ENCODE measurements at regions not wholly inside any gene's neighbourhood (a gene's known extent, or its start where the extent isn't known, plus 50 kb on each side); places are given as distances from the start of the nearest gene placed in this dataset.

DNA sequence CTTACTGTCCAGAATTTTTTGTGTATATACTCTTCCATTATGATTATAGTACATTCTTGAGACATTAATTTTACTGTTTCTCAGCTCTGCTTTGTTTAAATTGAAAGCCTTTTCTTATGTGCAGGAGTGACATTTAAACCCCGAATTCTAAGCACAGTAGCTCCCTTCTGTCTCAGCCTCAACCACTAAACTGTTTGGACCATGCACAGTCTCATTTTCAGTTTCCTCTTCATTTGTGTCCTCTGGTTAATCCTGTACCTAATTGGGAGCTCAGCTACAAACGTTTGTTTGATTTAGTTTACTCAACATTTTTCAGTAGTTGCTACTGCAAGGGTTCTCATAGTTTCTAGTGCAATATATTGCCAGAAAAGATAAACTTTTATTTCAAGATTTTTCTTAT, 206.3 kb downstream of the SLITRK5 start:
- no peak for TF ChIP-seq EZH2phosphoT487 (IDR thresholded peaks at IDR 0.05; ENCODE audit: borderline replicate concordance, low read length)
- TF ChIP-seq, protein P1, sequence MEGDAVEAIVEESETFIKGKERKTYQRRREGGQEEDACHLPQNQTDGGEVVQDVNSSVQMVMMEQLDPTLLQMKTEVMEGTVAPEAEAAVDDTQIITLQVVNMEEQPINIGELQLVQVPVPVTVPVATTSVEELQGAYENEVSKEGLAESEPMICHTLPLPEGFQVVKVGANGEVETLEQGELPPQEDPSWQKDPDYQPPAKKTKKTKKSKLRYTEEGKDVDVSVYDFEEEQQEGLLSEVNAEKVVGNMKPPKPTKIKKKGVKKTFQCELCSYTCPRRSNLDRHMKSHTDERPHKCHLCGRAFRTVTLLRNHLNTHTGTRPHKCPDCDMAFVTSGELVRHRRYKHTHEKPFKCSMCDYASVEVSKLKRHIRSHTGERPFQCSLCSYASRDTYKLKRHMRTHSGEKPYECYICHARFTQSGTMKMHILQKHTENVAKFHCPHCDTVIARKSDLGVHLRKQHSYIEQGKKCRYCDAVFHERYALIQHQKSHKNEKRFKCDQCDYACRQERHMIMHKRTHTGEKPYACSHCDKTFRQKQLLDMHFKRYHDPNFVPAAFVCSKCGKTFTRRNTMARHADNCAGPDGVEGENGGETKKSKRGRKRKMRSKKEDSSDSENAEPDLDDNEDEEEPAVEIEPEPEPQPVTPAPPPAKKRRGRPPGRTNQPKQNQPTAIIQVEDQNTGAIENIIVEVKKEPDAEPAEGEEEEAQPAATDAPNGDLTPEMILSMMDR (conservative IDR thresholded peaks at IDR 0.05; ENCODE audit: low read depth, low read length) = no peak
